ENCODE measurements at regions not wholly inside any gene's neighbourhood (a gene's known extent, or its start where the extent isn't known, plus 50 kb on each side); places are given as distances from the start of the nearest gene placed in this dataset.

- TF ChIP-seq ZFP30 (CRISPR knock-in tag; IDR thresholded peaks at IDR 0.05) (no peak), ZFP3 (CRISPR knock-in tag; IDR thresholded peaks at IDR 0.05) (no peak), ZNF8 (CRISPR knock-in tag; IDR thresholded peaks at IDR 0.05) (peak; percentile 51; the same call in 1 of the 2 replicates), TCF4 (CRISPR knock-in tag; IDR thresholded peaks at IDR 0.05; ENCODE audit: borderline replicate concordance) (peak; percentile 95), ARNTL (CRISPR knock-in tag; IDR thresholded peaks at IDR 0.05; ENCODE audit: borderline replicate concordance, low read depth) (no peak), OSR1 (CRISPR knock-in tag; IDR thresholded peaks at IDR 0.05) (no peak), PATZ1 (CRISPR knock-in tag; IDR thresholded peaks at IDR 0.05; ENCODE audit: borderline replicate concordance) (no peak), CREB5 (CRISPR knock-in tag; IDR thresholded peaks at IDR 0.05; ENCODE audit: low read depth) (no peak), POU6F1 (CRISPR knock-in tag; IDR thresholded peaks at IDR 0.05; ENCODE audit: borderline replicate concordance, low read depth) (no peak), ZC3H10 (CRISPR knock-in tag; IDR thresholded peaks at IDR 0.05) (no peak), TOX (CRISPR knock-in tag; IDR thresholded peaks at IDR 0.05; ENCODE audit: borderline replicate concordance) (no peak), ISL1 (CRISPR knock-in tag; IDR thresholded peaks at IDR 0.05) (0 out of 2 replicates have a peak, but pooled peaks have one; percentile 30), RARB (CRISPR knock-in tag; IDR thresholded peaks at IDR 0.05) (no peak), BACH2 (CRISPR knock-in tag; IDR thresholded peaks at IDR 0.05; ENCODE audit: borderline replicate concordance) (peak; percentile 57; the same call in 1 of the 2 replicates)
These were observed 378.6 kb downstream of the RPS6KC1 start for GRCh38 chr1:213429642-213430041.

Data from SK-N-SH treated with all-trans-retinoic acid at 6 μM for 48 hours (cell line).